ENCODE measurements at regions not wholly inside any gene's neighbourhood (a gene's known extent, or its start where the extent isn't known, plus 50 kb on each side); places are given as distances from the start of the nearest gene placed in this dataset.

GRCh38 chr5:147169901-147170300 lies 64.9 kb upstream of the STK32A start:
- no peak for DNase-seq

GRCh38 chr5:147170603-147171002 lies 64.2 kb upstream of the STK32A start:
- no peak for DNase-seq

- no peak for DNase-seq
Measured at GRCh38 chr5:147174671-147175265, 60.1 kb upstream of the STK32A start.

GRCh38 chr5:147175516-147176097 lies 59.2 kb upstream of the STK32A start:
- no peak for DNase-seq

- DNase-seq, result no peak
Measured at GRCh38 chr5:147176422-147176821, 58.4 kb upstream of the STK32A start.

- no peak for DNase-seq
Measured at GRCh38 chr5:147177125-147177840, 57.5 kb upstream of the STK32A start.

- DNase-seq, result no peak
Measured at GRCh38 chr5:147179562-147180147, 55.2 kb upstream of the STK32A start.

- no peak for DNase-seq
Measured at GRCh38 chr5:147180751-147181150, 54.1 kb upstream of the STK32A start.

All from occipital lobe (tissue), 1 donor.